GM23338 (cell line): ENCODE measurements at regions not wholly inside any gene's neighbourhood (a gene's known extent, or its start where the extent isn't known, plus 50 kb on each side); places are given as distances from the start of the nearest gene placed in this dataset.

Experiments
- ATAC-seq: fragments of 200-7000 bp; cut with Tn5 transposase; 3 replicates; pipeline ENCODE4 v1.9.1; 2020
- DNase-seq: peaks from one replicate; pipeline ENCODE4 v3.0.0-alpha.2; 2015; ENCODE audit warnings: low spot score
- H2AFZ ChIP-seq: fragments of 200-600 bp; sonication (generic); 2 replicates; pipeline ENCODE4 v1.8.0; 2016; ENCODE audit warnings: antibody characterized with exemption, mild to moderate bottlenecking, moderate library complexity
- H3F3A ChIP-seq: fragments of 200-600 bp; sonication (generic); replicated peaks from 2 replicates; pipeline ENCODE4 v1.8.0; 2017; ENCODE audit warnings: antibody characterized with exemption, mixed run types, low read depth
- H3K27ac ChIP-seq: fragments of 200-600 bp; sonication (generic); 2 replicates; pipeline ENCODE4 v1.6.1; 2016; ENCODE audit warnings: low read depth
- H3K27me3 ChIP-seq: fragments of 200-600 bp; sonication (generic); 2 replicates; pipeline ENCODE4 v1.8.0; 2016; ENCODE audit warnings: mild to moderate bottlenecking, mixed run types, moderate library complexity; ENCODE audit not compliant: insufficient read depth
- H3K36me3 ChIP-seq: fragments of 200-600 bp; sonication (generic); 2 replicates; pipeline ENCODE4 v1.8.0; 2016; ENCODE audit warnings: mild to moderate bottlenecking; ENCODE audit not compliant: insufficient read depth
- H3K4me1 ChIP-seq: fragments of 200-600 bp; sonication (generic); 2 replicates; pipeline ENCODE4 v1.8.0; 2016; ENCODE audit warnings: mild to moderate bottlenecking, moderate library complexity; ENCODE audit not compliant: insufficient read depth
- H3K4me2 ChIP-seq: fragments of 200-600 bp; sonication (generic); 2 replicates; pipeline ENCODE4 v1.7.1; 2017; ENCODE audit warnings: mixed run types
- H3K4me3 ChIP-seq: fragments of 200-600 bp; sonication (generic); 2 replicates; pipeline ENCODE4 v1.6.1; 2016; ENCODE audit warnings: mixed run types
- H3K79me2 ChIP-seq: fragments of 200-600 bp; sonication (generic); replicated peaks from 2 replicates; pipeline ENCODE4 v1.8.0; 2017; ENCODE audit warnings: mild to moderate bottlenecking; ENCODE audit not compliant: insufficient read depth
- H3K9me2 ChIP-seq: fragments of 200-600 bp; sonication (generic); 2 replicates; pipeline ENCODE4 v1.8.0; 2017; ENCODE audit not compliant: insufficient read depth
- H4K20me1 ChIP-seq: fragments of 200-600 bp; sonication (generic); replicated peaks from 2 replicates; pipeline ENCODE4 v1.8.0; 2017; ENCODE audit warnings: mild to moderate bottlenecking; ENCODE audit not compliant: insufficient read depth
- H3K27ac Mint-ChIP-seq: 2 replicates; pipeline ENCODE4 v1.8.0; 2020; ENCODE audit warnings: inconsistent platforms, mild to moderate bottlenecking, moderate library complexity, mixed read lengths
- H3K27me3 Mint-ChIP-seq: 3 replicates; pipeline ENCODE4 v1.8.0; 2022; ENCODE audit warnings: low read depth, mild to moderate bottlenecking, moderate library complexity, mixed read lengths, inconsistent platforms; ENCODE audit not compliant: insufficient read depth, poor library complexity
- H3K36me3 Mint-ChIP-seq: 3 replicates; pipeline ENCODE4 v1.8.0; 2021; ENCODE audit warnings: low read depth, mild to moderate bottlenecking, inconsistent platforms, moderate library complexity, mixed read lengths
- H3K4me1 Mint-ChIP-seq: 3 replicates; pipeline ENCODE4 v1.8.0; 2020; ENCODE audit warnings: mild to moderate bottlenecking, inconsistent platforms, mixed read lengths
- H3K4me3 Mint-ChIP-seq: 3 replicates; pipeline ENCODE4 v1.8.0; 2021; ENCODE audit warnings: moderate library complexity, mild to moderate bottlenecking, inconsistent platforms, mixed read lengths
- H3K9me3 Mint-ChIP-seq: 3 replicates; pipeline ENCODE4 v1.8.0; 2020; ENCODE audit warnings: moderate library complexity, mild to moderate bottlenecking, inconsistent platforms, mixed read lengths
- CREB1 ChIP-seq: fragments of 250-450 bp; sonication (Bioruptor Pico); IDR thresholded peaks from 2 replicates; pipeline ENCODE4 v1.5.0; 2020; ENCODE audit warnings: low read depth, mild to moderate bottlenecking, moderate library complexity
- EZH2 ChIP-seq: fragments of 200-600 bp; sonication (generic); IDR thresholded peaks from one replicate; pipeline ENCODE4 v1.8.0; 2017; ENCODE audit warnings: antibody characterized with exemption, mild to moderate bottlenecking, low read depth; ENCODE audit not compliant: unreplicated experiment
- EZH2phosphoT487 ChIP-seq: fragments of 200-600 bp; sonication (generic); IDR thresholded peaks from one replicate; pipeline ENCODE4 v1.8.1; 2018; ENCODE audit warnings: antibody characterized with exemption; ENCODE audit not compliant: unreplicated experiment
- NANOG ChIP-seq: IDR thresholded peaks from 2 replicates; pipeline ENCODE4 v1.6.1; 2016; ENCODE audit warnings: antibody characterized with exemption, borderline replicate concordance
- POLR2AphosphoS5 ChIP-seq: IDR thresholded peaks from 2 replicates; pipeline ENCODE4 v1.6.1; 2016; ENCODE audit warnings: antibody characterized with exemption, low read depth
- STAT1 ChIP-seq: IDR thresholded peaks from one replicate; pipeline ENCODE4 v1.6.1; 2016; ENCODE audit warnings: antibody characterized with exemption; ENCODE audit not compliant: unreplicated experiment
- ZNF114 ChIP-seq: fragments of 250-450 bp; sonication (Bioruptor Pico); IDR thresholded peaks from 2 replicates; pipeline ENCODE4 v1.5.0; 2020; ENCODE audit warnings: mild to moderate bottlenecking, moderate library complexity
- ZNF331 ChIP-seq: fragments of 250-450 bp; sonication (Bioruptor Pico); IDR thresholded peaks from 2 replicates; pipeline ENCODE4 v1.5.0; 2020; ENCODE audit warnings: low read depth, mild to moderate bottlenecking, moderate library complexity
- TF ChIP-seq, protein P1 (sequence below): IDR thresholded peaks from one replicate; pipeline ENCODE4 v1.6.1; 2018; ENCODE audit warnings: antibody characterized with exemption; ENCODE audit not compliant: unreplicated experiment
- TF ChIP-seq, protein P2 (sequence below): fragments of 250-450 bp; sonication (Bioruptor Pico); IDR thresholded peaks from 2 replicates; pipeline ENCODE4 v1.5.0; 2020; ENCODE audit warnings: mild to moderate bottlenecking, moderate library complexity
- TF ChIP-seq, protein P3 (sequence below), 2 experiments: fragments of 200-600 bp in 1 of 2; sonication (generic) in 1 of 2; conservative IDR thresholded peaks; 2 replicates each; pipeline versions ENCODE4 v1.5.1 to v1.6.1; 2016 to 2017; ENCODE audit warnings: antibody characterized with exemption in 2 of 2, low read depth in 2 of 2, mild to moderate bottlenecking in 2 of 2, moderate library complexity in 1 of 2

DNA sequence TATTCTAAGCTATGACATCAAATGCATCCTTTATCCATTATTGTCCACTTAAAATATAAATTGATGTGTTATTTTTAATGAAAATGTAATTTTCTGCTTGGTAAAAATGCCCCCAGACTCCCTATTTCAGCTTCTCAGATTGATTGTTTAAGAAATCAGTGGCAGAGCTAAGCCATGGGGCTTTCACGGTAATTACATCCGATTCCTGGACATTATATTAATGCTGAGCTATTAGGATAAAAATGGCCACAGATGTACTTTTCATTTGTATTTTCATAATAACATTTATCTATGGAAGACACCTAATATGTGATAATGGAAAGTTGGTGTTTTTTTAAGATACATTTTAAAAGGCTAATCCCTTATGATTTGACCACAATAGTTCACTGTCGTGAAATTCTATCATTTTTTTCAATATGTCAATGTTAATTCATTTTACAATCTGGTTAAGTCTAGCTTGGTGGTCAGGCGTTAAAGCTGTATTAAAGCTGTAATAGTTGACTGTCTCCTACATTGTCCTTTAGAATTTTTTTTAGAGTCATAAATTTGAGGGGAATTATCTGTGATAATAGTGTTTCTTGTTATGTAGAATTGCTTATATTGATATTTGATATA lies 229.0 kb upstream of the UBE2E3 start:
- Histone ChIP-seq H3K9me2 (peaks cover 9% of the 10 kb centered on the region), H3K4me3 (no peak overlapping the region), H4K20me1 (no peaks in the 10 kb centered on the region), H3K79me2 (no peaks in the 10 kb centered on the region), H2AFZ (no peak overlapping the region), H3K36me3 (no peaks in the 10 kb centered on the region), H3K4me1 (no peaks in the 10 kb centered on the region), H3K4me2 (no peak overlapping the region), H3K27ac (no peak overlapping the region), H3K27me3 (no peaks in the 10 kb centered on the region), H3F3A (no peaks in the 10 kb centered on the region)
- Mint-ChIP-seq H3K27me3 (no peaks in the 10 kb centered on the region), H3K27ac (no peak overlapping the region), H3K4me1 (no peaks in the 10 kb centered on the region), H3K9me3 (no peaks in the 10 kb centered on the region), H3K4me3 (no peak overlapping the region), H3K36me3 (no peaks in the 10 kb centered on the region)
- ATAC-seq: no peak
- no peak for TF ChIP-seq STAT1
- no peak for TF ChIP-seq ZNF114 (CRISPR knock-in tag)
- no peak for TF ChIP-seq POLR2AphosphoS5
- TF ChIP-seq NANOG: no peak
- TF ChIP-seq, protein P1, sequence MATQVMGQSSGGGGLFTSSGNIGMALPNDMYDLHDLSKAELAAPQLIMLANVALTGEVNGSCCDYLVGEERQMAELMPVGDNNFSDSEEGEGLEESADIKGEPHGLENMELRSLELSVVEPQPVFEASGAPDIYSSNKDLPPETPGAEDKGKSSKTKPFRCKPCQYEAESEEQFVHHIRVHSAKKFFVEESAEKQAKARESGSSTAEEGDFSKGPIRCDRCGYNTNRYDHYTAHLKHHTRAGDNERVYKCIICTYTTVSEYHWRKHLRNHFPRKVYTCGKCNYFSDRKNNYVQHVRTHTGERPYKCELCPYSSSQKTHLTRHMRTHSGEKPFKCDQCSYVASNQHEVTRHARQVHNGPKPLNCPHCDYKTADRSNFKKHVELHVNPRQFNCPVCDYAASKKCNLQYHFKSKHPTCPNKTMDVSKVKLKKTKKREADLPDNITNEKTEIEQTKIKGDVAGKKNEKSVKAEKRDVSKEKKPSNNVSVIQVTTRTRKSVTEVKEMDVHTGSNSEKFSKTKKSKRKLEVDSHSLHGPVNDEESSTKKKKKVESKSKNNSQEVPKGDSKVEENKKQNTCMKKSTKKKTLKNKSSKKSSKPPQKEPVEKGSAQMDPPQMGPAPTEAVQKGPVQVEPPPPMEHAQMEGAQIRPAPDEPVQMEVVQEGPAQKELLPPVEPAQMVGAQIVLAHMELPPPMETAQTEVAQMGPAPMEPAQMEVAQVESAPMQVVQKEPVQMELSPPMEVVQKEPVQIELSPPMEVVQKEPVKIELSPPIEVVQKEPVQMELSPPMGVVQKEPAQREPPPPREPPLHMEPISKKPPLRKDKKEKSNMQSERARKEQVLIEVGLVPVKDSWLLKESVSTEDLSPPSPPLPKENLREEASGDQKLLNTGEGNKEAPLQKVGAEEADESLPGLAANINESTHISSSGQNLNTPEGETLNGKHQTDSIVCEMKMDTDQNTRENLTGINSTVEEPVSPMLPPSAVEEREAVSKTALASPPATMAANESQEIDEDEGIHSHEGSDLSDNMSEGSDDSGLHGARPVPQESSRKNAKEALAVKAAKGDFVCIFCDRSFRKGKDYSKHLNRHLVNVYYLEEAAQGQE: no peak
- DNase-seq: no peak

DNA sequence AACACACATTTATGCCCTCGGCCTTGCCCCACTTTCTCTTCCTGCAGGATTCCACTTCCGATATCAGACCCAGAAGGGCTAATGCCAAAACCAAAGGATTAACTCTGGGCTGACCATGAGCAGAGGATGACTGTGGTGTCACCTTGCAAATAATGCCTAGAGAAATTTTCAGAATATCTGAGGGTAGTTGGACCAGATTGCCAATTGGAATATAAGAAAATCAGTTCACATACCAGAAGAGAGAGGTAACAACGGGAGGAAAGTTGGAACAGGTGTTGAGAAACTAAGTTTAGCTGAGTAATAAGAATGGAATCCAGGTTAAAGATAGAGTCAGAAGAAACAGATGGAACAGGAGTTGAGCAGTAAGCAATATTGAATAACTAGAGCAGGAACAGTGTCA lies 232.7 kb upstream of the UBE2E3 start:
- Mint-ChIP-seq H3K27me3 (peaks cover 2% of the 10 kb centered on the region), H3K9me3 (no peaks in the 10 kb centered on the region), H3K4me1 (no peaks in the 10 kb centered on the region), H3K4me3 (no peak overlapping the region), H3K36me3 (no peaks in the 10 kb centered on the region), H3K27ac (no peak overlapping the region)
- no peak overlapping the region for H3K4me2 ChIP-seq
- no peaks in the 10 kb centered on the region for H3K4me1 ChIP-seq
- no peaks in the 10 kb centered on the region for H3K27me3 ChIP-seq
- H3K27ac ChIP-seq: no peak overlapping the region
- no peaks in the 10 kb centered on the region for H3K79me2 ChIP-seq
- no peaks in the 10 kb centered on the region for H3K36me3 ChIP-seq
- DNase-seq (no peak), ATAC-seq (no peak)
- no peaks in the 10 kb centered on the region for H4K20me1 ChIP-seq
- H3F3A ChIP-seq: no peaks in the 10 kb centered on the region
- peaks cover 3% of the 10 kb centered on the region; the same call in 1 of the 2 replicates for H3K9me2 ChIP-seq
- peak overlapping the region; percentile 9; the same call in 1 of the 2 replicates for H2AFZ ChIP-seq
- no peak overlapping the region for H3K4me3 ChIP-seq
- TF ChIP-seq STAT1 (no peak), ZNF331 (CRISPR knock-in tag) (no peak), POLR2AphosphoS5 (no peak), CREB1 (no peak), EZH2phosphoT487 (no peak), EZH2 (no peak), NANOG (no peak)
- TF ChIP-seq, protein P2, sequence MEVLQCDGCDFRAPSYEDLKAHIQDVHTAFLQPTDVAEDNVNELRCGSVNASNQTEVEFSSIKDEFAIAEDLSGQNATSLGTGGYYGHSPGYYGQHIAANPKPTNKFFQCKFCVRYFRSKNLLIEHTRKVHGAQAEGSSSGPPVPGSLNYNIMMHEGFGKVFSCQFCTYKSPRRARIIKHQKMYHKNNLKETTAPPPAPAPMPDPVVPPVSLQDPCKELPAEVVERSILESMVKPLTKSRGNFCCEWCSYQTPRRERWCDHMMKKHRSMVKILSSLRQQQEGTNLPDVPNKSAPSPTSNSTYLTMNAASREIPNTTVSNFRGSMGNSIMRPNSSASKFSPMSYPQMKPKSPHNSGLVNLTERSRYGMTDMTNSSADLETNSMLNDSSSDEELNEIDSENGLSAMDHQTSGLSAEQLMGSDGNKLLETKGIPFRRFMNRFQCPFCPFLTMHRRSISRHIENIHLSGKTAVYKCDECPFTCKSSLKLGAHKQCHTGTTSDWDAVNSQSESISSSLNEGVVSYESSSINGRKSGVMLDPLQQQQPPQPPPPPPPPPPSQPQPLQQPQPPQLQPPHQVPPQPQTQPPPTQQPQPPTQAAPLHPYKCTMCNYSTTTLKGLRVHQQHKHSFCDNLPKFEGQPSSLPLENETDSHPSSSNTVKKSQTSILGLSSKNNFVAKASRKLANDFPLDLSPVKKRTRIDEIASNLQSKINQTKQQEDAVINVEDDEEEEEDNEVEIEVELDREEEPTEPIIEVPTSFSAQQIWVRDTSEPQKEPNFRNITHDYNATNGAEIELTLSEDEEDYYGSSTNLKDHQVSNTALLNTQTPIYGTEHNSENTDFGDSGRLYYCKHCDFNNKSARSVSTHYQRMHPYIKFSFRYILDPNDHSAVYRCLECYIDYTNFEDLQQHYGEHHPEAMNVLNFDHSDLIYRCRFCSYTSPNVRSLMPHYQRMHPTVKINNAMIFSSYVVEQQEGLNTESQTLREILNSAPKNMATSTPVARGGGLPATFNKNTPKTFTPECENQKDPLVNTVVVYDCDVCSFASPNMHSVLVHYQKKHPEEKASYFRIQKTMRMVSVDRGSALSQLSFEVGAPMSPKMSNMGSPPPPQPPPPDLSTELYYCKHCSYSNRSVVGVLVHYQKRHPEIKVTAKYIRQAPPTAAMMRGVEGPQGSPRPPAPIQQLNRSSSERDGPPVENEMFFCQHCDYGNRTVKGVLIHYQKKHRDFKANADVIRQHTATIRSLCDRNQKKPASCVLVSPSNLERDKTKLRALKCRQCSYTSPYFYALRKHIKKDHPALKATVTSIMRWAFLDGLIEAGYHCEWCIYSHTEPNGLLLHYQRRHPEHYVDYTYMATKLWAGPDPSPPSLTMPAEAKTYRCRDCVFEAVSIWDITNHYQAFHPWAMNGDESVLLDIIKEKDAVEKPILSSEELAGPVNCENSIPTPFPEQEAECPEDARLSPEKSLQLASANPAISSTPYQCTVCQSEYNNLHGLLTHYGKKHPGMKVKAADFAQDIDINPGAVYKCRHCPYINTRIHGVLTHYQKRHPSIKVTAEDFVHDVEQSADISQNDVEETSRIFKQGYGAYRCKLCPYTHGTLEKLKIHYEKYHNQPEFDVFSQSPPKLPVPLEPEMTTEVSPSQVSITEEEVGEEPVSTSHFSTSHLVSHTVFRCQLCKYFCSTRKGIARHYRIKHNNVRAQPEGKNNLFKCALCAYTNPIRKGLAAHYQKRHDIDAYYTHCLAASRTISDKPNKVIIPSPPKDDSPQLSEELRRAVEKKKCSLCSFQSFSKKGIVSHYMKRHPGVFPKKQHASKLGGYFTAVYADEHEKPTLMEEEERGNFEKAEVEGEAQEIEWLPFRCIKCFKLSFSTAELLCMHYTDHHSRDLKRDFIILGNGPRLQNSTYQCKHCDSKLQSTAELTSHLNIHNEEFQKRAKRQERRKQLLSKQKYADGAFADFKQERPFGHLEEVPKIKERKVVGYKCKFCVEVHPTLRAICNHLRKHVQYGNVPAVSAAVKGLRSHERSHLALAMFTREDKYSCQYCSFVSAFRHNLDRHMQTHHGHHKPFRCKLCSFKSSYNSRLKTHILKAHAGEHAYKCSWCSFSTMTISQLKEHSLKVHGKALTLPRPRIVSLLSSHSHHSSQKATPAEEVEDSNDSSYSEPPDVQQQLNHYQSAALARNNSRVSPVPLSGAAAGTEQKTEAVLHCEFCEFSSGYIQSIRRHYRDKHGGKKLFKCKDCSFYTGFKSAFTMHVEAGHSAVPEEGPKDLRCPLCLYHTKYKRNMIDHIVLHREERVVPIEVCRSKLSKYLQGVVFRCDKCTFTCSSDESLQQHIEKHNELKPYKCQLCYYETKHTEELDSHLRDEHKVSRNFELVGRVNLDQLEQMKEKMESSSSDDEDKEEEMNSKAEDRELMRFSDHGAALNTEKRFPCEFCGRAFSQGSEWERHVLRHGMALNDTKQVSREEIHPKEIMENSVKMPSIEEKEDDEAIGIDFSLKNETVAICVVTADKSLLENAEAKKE (CRISPR knock-in tag): no peak
- TF ChIP-seq, protein P3, sequence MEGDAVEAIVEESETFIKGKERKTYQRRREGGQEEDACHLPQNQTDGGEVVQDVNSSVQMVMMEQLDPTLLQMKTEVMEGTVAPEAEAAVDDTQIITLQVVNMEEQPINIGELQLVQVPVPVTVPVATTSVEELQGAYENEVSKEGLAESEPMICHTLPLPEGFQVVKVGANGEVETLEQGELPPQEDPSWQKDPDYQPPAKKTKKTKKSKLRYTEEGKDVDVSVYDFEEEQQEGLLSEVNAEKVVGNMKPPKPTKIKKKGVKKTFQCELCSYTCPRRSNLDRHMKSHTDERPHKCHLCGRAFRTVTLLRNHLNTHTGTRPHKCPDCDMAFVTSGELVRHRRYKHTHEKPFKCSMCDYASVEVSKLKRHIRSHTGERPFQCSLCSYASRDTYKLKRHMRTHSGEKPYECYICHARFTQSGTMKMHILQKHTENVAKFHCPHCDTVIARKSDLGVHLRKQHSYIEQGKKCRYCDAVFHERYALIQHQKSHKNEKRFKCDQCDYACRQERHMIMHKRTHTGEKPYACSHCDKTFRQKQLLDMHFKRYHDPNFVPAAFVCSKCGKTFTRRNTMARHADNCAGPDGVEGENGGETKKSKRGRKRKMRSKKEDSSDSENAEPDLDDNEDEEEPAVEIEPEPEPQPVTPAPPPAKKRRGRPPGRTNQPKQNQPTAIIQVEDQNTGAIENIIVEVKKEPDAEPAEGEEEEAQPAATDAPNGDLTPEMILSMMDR (conservative IDR thresholded peaks at IDR 0.05; ENCODE audit: low read depth in 2 of 2): no peak
